ENCODE measurements at regions not wholly inside any gene's neighbourhood (a gene's known extent, or its start where the extent isn't known, plus 50 kb on each side); places are given as distances from the start of the nearest gene placed in this dataset.

- intact Hi-C loops (cut with micrococcal nuclease) = no loop called here
Observed at GRCh38 chr13:63625869-63626268, 2210.2 kb upstream of the PCDH20 start.

GRCh38 chr13:63614874-63615612 lies 2199.4 kb upstream of the PCDH20 start:
- intact Hi-C loops (cut with micrococcal nuclease) = no loop called here

GRCh38 chr13:63607153-63607552 lies 2191.5 kb upstream of the PCDH20 start:
- intact Hi-C loops (cut with micrococcal nuclease) = no loop called here

- intact Hi-C loops (cut with micrococcal nuclease) = no loop called here
Observed at GRCh38 chr13:63605962-63606361, 2190.3 kb upstream of the PCDH20 start.

GRCh38 chr13:63605403-63605802 lies 2189.8 kb upstream of the PCDH20 start:
- intact Hi-C loops (cut with micrococcal nuclease) = no loop called here

- intact Hi-C loops (cut with micrococcal nuclease) = no loop called here
Observed at GRCh38 chr13:63595811-63596210, 2180.2 kb upstream of the PCDH20 start.

GRCh38 chr13:63586467-63586866 lies 2170.8 kb upstream of the PCDH20 start:
- intact Hi-C loops (cut with micrococcal nuclease) = no loop called here

GRCh38 chr13:63578796-63579195 lies 2163.1 kb upstream of the PCDH20 start:
- intact Hi-C loops (cut with micrococcal nuclease) = no loop called here

- intact Hi-C loops (cut with micrococcal nuclease) = no loop called here
Observed at GRCh38 chr13:63567031-63567430, 2151.4 kb upstream of the PCDH20 start.

GRCh38 chr13:63554157-63554556 lies 2138.5 kb upstream of the PCDH20 start:
- intact Hi-C loops (cut with micrococcal nuclease) = no loop called here

GRCh38 chr13:63551731-63552130 lies 2136.1 kb upstream of the PCDH20 start:
- intact Hi-C loops (cut with micrococcal nuclease) = no loop called here

- intact Hi-C loops (cut with micrococcal nuclease) = no loop called here
Observed at GRCh38 chr13:63546524-63546923, 2130.9 kb upstream of the PCDH20 start.

GRCh38 chr13:63542770-63543169 lies 2127.1 kb upstream of the PCDH20 start:
- intact Hi-C loops (cut with micrococcal nuclease) = no loop called here

GRCh38 chr13:63541336-63541735 lies 2125.7 kb upstream of the PCDH20 start:
- intact Hi-C loops (cut with micrococcal nuclease) = no loop called here

GRCh38 chr13:63540061-63540460 lies 2124.4 kb upstream of the PCDH20 start:
- intact Hi-C loops (cut with micrococcal nuclease) = no loop called here

GRCh38 chr13:63517371-63517770 lies 2101.7 kb upstream of the PCDH20 start:
- intact Hi-C loops (cut with micrococcal nuclease) = no loop called here

- intact Hi-C loops (cut with micrococcal nuclease) = no loop called here
Observed at GRCh38 chr13:63516124-63516523, 2100.5 kb upstream of the PCDH20 start.

- intact Hi-C loops (cut with micrococcal nuclease) = no loop called here
Observed at GRCh38 chr13:63514886-63515285, 2099.2 kb upstream of the PCDH20 start.

- intact Hi-C loops (cut with micrococcal nuclease) = no loop called here
Observed at GRCh38 chr13:63512095-63512494, 2096.4 kb upstream of the PCDH20 start.

- intact Hi-C loops (cut with micrococcal nuclease) = no loop called here
Observed at GRCh38 chr13:63501702-63502101, 2086.1 kb upstream of the PCDH20 start.

GRCh38 chr13:63497601-63498000 lies 2082.0 kb upstream of the PCDH20 start:
- intact Hi-C loops (cut with micrococcal nuclease) = no loop called here

- intact Hi-C loops (cut with micrococcal nuclease) = no loop called here
Observed at GRCh38 chr13:63492604-63493003, 2077.0 kb upstream of the PCDH20 start.

- intact Hi-C loops (cut with micrococcal nuclease) = no loop called here
Observed at GRCh38 chr13:63490149-63490548, 2074.5 kb upstream of the PCDH20 start.

GRCh38 chr13:63481334-63481733 lies 2065.7 kb upstream of the PCDH20 start:
- intact Hi-C loops (cut with micrococcal nuclease) = no loop called here

Measured in T-helper 1 cell treated with Interleukin-12 subunit alpha and Interleukin-12 subunit beta and Interleukin-4 antibody, amounts not matched to agents 30 ng/mL and 1 ng/mL, for 36 hours (primary cell).